ENCODE measurements at regions not wholly inside any gene's neighbourhood (a gene's known extent, or its start where the extent isn't known, plus 50 kb on each side); places are given as distances from the start of the nearest gene placed in this dataset.
"Not testable (repeated sequence)": the region's sequence is repeated elsewhere in the genome, so short reads cannot be mapped to it uniquely, and the experiment has no call there.

DNA sequence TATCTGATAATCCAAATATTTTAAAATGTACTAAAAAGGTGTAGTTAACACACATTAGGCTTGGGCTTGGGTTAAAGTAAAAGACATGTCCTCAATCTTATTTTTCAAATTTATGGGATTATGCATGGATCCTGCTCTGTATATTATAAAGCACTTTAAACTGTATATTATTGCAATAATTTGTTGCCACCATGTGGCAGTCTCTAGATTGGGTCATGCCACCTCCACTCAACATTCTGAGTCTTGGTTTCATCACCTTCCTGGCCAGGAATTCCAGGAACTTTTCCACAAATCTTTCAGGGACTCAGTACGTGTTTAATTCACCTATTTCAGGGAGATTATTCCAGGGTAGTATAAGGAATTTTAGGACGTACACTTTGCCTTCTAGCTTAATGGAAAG, 695.5 kb downstream of the FAM181B start:
- Histone ChIP-seq H3K9me3 (ENCODE audit: control insufficient read depth in 1 of 2, insufficient read depth in 1 of 2, low read length in 2 of 2) (no peaks in the 10 kb centered on the region), H3K36me3 (ENCODE audit: insufficient read depth, low read length) (no peaks in the 10 kb centered on the region), H3K27ac (ENCODE audit: low read depth in 1 of 2, low read length in 2 of 2) (no peak overlapping the region), H3K4me1 (ENCODE audit: insufficient read depth, low read length) (no peaks in the 10 kb centered on the region), H3K27me3 (ENCODE audit: control insufficient read depth in 1 of 2, insufficient read depth in 2 of 2, low read length in 2 of 2) (no peaks in the 10 kb centered on the region), H3K4me3 (ENCODE audit: low read length) (no peak overlapping the region)
- H3K27me3 Mint-ChIP-seq: no peaks in the 10 kb centered on the region
- DNase-seq (no peak), ATAC-seq (ENCODE audit: poor library complexity) (no peak)
- no peak overlapping the region for H3K27ac Mint-ChIP-seq
- CTCF ChIA-PET: no interaction called here
- intact Hi-C loops (cut with DNase I, micrococcal nuclease): loop anchor here (5.0 kb wide), 2 partner anchors 251 to 396 kb away; no protein-coding TSS in a partner anchor
- no peaks in the 10 kb centered on the region for H3K9me3 Mint-ChIP-seq
- TF ChIP-seq, protein P1, sequence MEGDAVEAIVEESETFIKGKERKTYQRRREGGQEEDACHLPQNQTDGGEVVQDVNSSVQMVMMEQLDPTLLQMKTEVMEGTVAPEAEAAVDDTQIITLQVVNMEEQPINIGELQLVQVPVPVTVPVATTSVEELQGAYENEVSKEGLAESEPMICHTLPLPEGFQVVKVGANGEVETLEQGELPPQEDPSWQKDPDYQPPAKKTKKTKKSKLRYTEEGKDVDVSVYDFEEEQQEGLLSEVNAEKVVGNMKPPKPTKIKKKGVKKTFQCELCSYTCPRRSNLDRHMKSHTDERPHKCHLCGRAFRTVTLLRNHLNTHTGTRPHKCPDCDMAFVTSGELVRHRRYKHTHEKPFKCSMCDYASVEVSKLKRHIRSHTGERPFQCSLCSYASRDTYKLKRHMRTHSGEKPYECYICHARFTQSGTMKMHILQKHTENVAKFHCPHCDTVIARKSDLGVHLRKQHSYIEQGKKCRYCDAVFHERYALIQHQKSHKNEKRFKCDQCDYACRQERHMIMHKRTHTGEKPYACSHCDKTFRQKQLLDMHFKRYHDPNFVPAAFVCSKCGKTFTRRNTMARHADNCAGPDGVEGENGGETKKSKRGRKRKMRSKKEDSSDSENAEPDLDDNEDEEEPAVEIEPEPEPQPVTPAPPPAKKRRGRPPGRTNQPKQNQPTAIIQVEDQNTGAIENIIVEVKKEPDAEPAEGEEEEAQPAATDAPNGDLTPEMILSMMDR (IDR thresholded peaks at IDR 0.05): no peak
- POLR2A ChIA-PET: no interaction called here
- H3K36me3 Mint-ChIP-seq (ENCODE audit: low read depth): no peaks in the 10 kb centered on the region
- H3K4me3 Mint-ChIP-seq: no peak overlapping the region
- no peaks in the 10 kb centered on the region for H3K4me1 Mint-ChIP-seq (ENCODE audit: low read depth)

- CTCF ChIA-PET: interaction anchor here (1.3 kb wide), 1 partner anchor 16 kb away, joined by 3 read pairs; no protein-coding TSS in a partner anchor
- no peaks in the 10 kb centered on the region for H3K36me3 ChIP-seq (ENCODE audit: insufficient read depth, low read length)
- H3K4me1 ChIP-seq (ENCODE audit: insufficient read depth, low read length): no peaks in the 10 kb centered on the region
- TF ChIP-seq, protein P1 (IDR thresholded peaks at IDR 0.05): no peak
- H3K9me3 ChIP-seq (ENCODE audit: control insufficient read depth in 1 of 2, insufficient read depth in 1 of 2, low read length in 2 of 2): no peaks in the 10 kb centered on the region
- intact Hi-C loops (cut with DNase I, micrococcal nuclease): no loop called here
- DNase-seq: no peak
- POLR2A ChIA-PET: no interaction called here
- no peaks in the 10 kb centered on the region for H3K27me3 ChIP-seq (ENCODE audit: control insufficient read depth in 1 of 2, insufficient read depth in 2 of 2, low read length in 2 of 2)
- no peaks in the 10 kb centered on the region for H3K9me3 Mint-ChIP-seq
- no peak overlapping the region for H3K27ac ChIP-seq (ENCODE audit: low read depth in 1 of 2, low read length in 2 of 2)
- no peak for ATAC-seq (ENCODE audit: poor library complexity)
- no peaks in the 10 kb centered on the region for H3K27me3 Mint-ChIP-seq
- no peak overlapping the region for H3K4me3 ChIP-seq (ENCODE audit: low read length)
- no peaks in the 10 kb centered on the region for H3K4me1 Mint-ChIP-seq (ENCODE audit: low read depth)
- no peaks in the 10 kb centered on the region for H3K36me3 Mint-ChIP-seq (ENCODE audit: low read depth)
- H3K4me3 Mint-ChIP-seq: no peak overlapping the region
- no peak overlapping the region for H3K27ac Mint-ChIP-seq
Measured at GRCh38 chr11:82034527-82034926, 699.1 kb downstream of the FAM181B start.

- H3K9me3 Mint-ChIP-seq; H3K27me3 ChIP-seq (ENCODE audit: control insufficient read depth in 1 of 2, insufficient read depth in 2 of 2, low read length in 2 of 2); H3K36me3 Mint-ChIP-seq (ENCODE audit: low read depth); POLR2A ChIA-PET; ATAC-seq (ENCODE audit: poor library complexity); intact Hi-C loops (cut with DNase I, micrococcal nuclease); H3K4me3 Mint-ChIP-seq; H3K4me1 Mint-ChIP-seq (ENCODE audit: low read depth); CTCF ChIA-PET; H3K4me1 ChIP-seq (ENCODE audit: insufficient read depth, low read length); H3K27ac ChIP-seq (ENCODE audit: low read depth in 1 of 2, low read length in 2 of 2); H3K36me3 ChIP-seq (ENCODE audit: insufficient read depth, low read length); DNase-seq; H3K27ac Mint-ChIP-seq; H3K4me3 ChIP-seq (ENCODE audit: low read length); H3K27me3 Mint-ChIP-seq; H3K9me3 ChIP-seq (ENCODE audit: control insufficient read depth in 1 of 2, insufficient read depth in 1 of 2, low read length in 2 of 2): not testable (repeated sequence)
Measured at GRCh38 chr11:82027335-82027734, 706.3 kb downstream of the FAM181B start.

- ChIA-PET POLR2A (no interaction called here), CTCF (no interaction called here)
- no peaks in the 10 kb centered on the region for H3K36me3 Mint-ChIP-seq (ENCODE audit: low read depth)
- DNase-seq (no peak), ATAC-seq (ENCODE audit: poor library complexity) (no peak)
- no peak overlapping the region for H3K4me3 Mint-ChIP-seq
- no peak overlapping the region for H3K27ac ChIP-seq (ENCODE audit: low read depth in 1 of 2, low read length in 2 of 2)
- no peaks in the 10 kb centered on the region for H3K36me3 ChIP-seq (ENCODE audit: insufficient read depth, low read length)
- H3K4me1 Mint-ChIP-seq (ENCODE audit: low read depth): no peaks in the 10 kb centered on the region
- no peak overlapping the region for H3K4me3 ChIP-seq (ENCODE audit: low read length)
- TF ChIP-seq, protein P1 (IDR thresholded peaks at IDR 0.05): no peak
- no peaks in the 10 kb centered on the region for H3K4me1 ChIP-seq (ENCODE audit: insufficient read depth, low read length)
- H3K27ac Mint-ChIP-seq: no peak overlapping the region
- no peaks in the 10 kb centered on the region for H3K9me3 ChIP-seq (ENCODE audit: control insufficient read depth in 1 of 2, insufficient read depth in 1 of 2, low read length in 2 of 2)
- intact Hi-C loops (cut with DNase I, micrococcal nuclease): no loop called here
- no peaks in the 10 kb centered on the region for H3K27me3 Mint-ChIP-seq
- H3K27me3 ChIP-seq (ENCODE audit: control insufficient read depth in 1 of 2, insufficient read depth in 2 of 2, low read length in 2 of 2): no peaks in the 10 kb centered on the region
- H3K9me3 Mint-ChIP-seq: no peaks in the 10 kb centered on the region
Measured at GRCh38 chr11:82024760-82025159, 708.9 kb downstream of the FAM181B start.

All from CD4-positive, alpha-beta T cell (primary cell).